ENCODE measurements at regions not wholly inside any gene's neighbourhood (a gene's known extent, or its start where the extent isn't known, plus 50 kb on each side); places are given as distances from the start of the nearest gene placed in this dataset.

DNA sequence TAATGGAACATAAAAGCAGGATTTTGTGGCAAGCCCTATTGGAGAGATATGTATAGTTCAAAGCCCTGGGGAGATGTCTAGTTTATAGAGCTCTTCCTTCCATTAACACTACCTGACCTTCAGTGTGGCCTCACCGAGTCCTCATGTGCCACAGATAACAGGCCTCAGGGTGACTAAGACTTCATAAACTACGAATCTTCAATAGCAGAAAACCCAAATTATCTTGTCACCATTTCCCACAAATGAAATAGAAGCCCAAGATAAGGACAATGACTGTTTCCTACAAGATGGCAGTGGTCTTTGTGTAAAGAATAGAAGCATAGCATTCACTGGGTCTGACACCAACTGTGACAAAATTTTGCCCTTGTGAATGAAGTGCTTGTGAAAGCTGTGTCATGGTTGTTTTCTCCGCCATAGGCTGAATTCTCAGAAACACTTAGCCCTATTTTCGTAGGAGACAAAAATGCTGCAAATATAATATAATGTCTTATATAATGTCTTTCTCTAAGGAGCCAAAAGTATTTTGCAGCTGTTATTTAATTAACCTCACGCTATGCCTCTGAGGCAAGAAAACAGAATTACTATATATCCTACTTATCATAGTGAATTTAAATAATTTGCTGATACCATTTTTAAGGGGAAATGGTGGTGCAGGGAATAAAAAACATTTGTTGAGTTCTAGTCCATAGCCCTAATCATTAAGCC is 136.7 kb upstream of the CWC22 start:
- H3K4me3 ChIP-seq (ENCODE audit: low read depth, low read length), result no peak overlapping the region
- in situ Hi-C loops (cut with HindIII; ENCODE audit: low sequenced_read_pairs), result no loop called here
- DNase-seq (ENCODE audit: low read depth, low spot score), result no peak
- no peak for TF ChIP-seq CTCF (IDR thresholded peaks at IDR 0.05; ENCODE audit: low read depth, low read length)

DNA sequence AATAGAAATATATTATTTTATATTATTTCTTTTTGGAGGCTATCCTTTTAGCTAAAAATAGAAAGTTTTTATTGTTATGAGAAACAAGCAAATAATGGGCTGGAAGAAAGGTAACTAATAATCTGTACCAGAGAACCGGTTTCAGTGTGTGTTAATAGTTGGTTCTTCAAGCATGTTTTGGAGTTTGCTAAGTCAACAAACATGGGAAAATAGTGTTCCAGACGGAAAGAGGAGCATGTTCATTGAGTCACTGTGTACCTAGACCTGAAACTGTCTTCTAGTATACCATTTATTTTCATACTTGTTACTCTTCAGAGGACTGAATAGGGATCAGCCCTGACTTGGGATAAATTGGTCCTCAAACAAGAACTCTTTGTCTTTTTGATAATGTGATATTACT is 134.5 kb upstream of the CWC22 start:
- no peak overlapping the region for H3K4me3 ChIP-seq (ENCODE audit: low read depth, low read length)
- TF ChIP-seq CTCF (IDR thresholded peaks at IDR 0.05; ENCODE audit: low read depth, low read length), result no peak
- no peak for DNase-seq (ENCODE audit: low read depth, low spot score)
- in situ Hi-C loops (cut with HindIII; ENCODE audit: low sequenced_read_pairs), result no loop called here

DNA sequence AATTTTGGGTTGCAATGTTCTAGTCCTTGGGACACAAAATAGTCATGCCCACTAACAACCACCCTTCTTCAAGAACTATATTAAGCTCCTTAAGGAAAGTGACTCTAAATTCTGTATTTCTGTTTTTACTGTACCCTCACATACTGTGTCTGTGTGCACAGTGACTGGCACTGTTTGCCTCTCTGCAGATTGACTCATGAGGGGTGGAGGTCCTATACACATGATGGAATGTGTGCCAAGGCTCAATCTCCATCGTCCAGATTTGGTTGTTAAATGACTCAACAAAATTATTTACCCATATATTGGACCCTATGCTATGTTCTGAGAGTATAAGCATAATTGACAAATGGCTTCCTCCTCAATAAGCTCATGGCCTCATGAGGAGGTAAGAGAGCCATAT is 126.6 kb upstream of the CWC22 start:
- no peak for TF ChIP-seq CTCF (IDR thresholded peaks at IDR 0.05; ENCODE audit: low read depth, low read length)
- in situ Hi-C loops (cut with HindIII; ENCODE audit: low sequenced_read_pairs), result no loop called here
- DNase-seq (ENCODE audit: low read depth, low spot score), result no peak
- no peak overlapping the region for H3K4me3 ChIP-seq (ENCODE audit: low read depth, low read length)

- DNase-seq (ENCODE audit: low read depth, low spot score), result peak; percentile 13
Measured at GRCh38 chr2:180130403-180130802, 123.3 kb upstream of the CWC22 start.

DNA sequence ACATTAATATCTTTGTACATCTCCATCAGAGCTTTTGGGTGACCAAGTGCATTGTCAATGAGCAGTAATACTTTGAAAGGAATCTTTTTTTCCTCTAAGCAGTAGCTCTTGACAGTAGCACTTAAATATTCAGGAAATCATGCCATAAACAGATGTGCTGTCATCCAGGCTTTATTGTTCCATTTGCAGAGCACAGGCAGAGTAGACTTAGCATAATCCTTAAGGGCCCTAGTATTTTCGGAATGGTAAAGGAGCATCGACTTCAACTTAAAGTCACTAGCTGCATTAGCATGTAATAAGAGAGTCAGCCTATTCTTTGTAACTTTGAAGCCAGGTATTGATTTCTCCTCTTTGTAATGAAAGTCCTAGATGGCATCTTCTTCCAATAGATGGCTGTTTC is 121.8 kb upstream of the CWC22 start:
- no peak overlapping the region for H3K4me3 ChIP-seq (ENCODE audit: low read depth, low read length)
- in situ Hi-C loops (cut with HindIII; ENCODE audit: low sequenced_read_pairs), result no loop called here
- no peak for TF ChIP-seq CTCF (IDR thresholded peaks at IDR 0.05; ENCODE audit: low read depth, low read length)
- DNase-seq (ENCODE audit: low read depth, low spot score), result no peak

More at GRCh38 chr2:180130403-180130802, 123.3 kb upstream of the CWC22 start:
- no peak overlapping the region for H3K4me3 ChIP-seq (ENCODE audit: low read depth, low read length)
- TF ChIP-seq CTCF (IDR thresholded peaks at IDR 0.05; ENCODE audit: low read depth, low read length), result no peak
- in situ Hi-C loops (cut with HindIII; ENCODE audit: low sequenced_read_pairs), result no loop called here

DNA sequence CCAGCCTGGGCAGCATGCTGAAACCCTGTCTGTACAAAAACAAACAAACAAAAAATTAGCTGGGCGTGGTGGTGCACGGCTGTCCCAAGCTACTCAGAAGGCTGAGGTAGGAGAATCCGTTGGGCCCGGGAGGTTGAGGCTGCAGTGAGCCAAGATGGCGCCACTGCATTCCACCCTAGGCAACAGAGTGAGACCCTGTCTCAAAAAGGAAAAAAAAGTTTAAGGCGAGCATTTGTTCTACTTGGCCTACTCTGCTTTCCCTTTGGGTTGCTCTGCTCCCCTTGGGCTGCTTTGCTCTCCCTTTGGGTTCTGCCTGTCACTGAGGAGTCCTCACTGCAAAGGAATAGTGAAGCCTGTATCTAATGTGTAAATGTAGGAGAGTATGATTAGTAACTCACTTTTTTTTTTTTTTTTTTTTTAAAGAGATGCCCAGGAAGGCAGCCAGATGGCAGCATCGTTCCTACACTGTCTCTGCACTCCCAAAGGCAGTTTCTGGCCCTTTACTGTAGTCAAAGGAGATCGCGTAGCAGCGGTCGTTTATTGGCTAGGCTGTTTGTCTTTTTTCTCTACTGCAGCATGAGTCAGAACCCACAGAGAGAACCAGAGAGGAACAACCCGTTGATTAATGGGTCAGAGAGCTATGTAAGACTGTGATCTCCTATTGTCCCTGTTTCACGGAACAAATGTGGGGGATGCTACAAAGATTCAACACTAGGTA is 118.3 kb upstream of the CWC22 start:
- TF ChIP-seq CTCF (IDR thresholded peaks at IDR 0.05; ENCODE audit: low read depth, low read length), result peak; percentile 71

More for the DNA sequence above, 118.3 kb upstream of the CWC22 start:
- no peak overlapping the region for H3K4me3 ChIP-seq (ENCODE audit: low read depth, low read length)
- in situ Hi-C loops (cut with HindIII; ENCODE audit: low sequenced_read_pairs), result no loop called here
- DNase-seq (ENCODE audit: low read depth, low spot score), result peak; percentile 95

Data from astrocyte of the spinal cord (primary cell).